MM.1S (cell line): ENCODE measurements at regions not wholly inside any gene's neighbourhood (a gene's known extent, or its start where the extent isn't known, plus 50 kb on each side); places are given as distances from the start of the nearest gene placed in this dataset.
"Not testable (repeated sequence)": the region's sequence is repeated elsewhere in the genome, so short reads cannot be mapped to it uniquely, and the experiment has no call there.

ENCODE experiments used
- DNase-seq: peaks from one replicate; pipeline ENCODE4 v3.0.0-alpha.2; 2015
- H2AFZ ChIP-seq: fragments of 300-600 bp; sonication (generic); 2 replicates; pipeline ENCODE4 v1.6.0; 2016; ENCODE audit warnings: antibody characterized with exemption, low read length
- H3F3A ChIP-seq: fragments of 300-600 bp; sonication (generic); 2 replicates; pipeline ENCODE4 v1.6.1; 2016; ENCODE audit warnings: mild to moderate bottlenecking, antibody characterized with exemption, low read length, moderate library complexity, mixed read lengths; ENCODE audit not compliant: insufficient read depth
- H3K27ac ChIP-seq: fragments of 300-600 bp; sonication (generic); 2 replicates; pipeline ENCODE4 v1.5.1; 2016; ENCODE audit warnings: mild to moderate bottlenecking, low read length
- H3K27me3 ChIP-seq: fragments of 300-600 bp; sonication (generic); replicated peaks from 2 replicates; pipeline ENCODE4 v1.6.0; 2016; ENCODE audit warnings: low read length; ENCODE audit not compliant: insufficient read depth
- H3K36me3 ChIP-seq: fragments of 300-600 bp; sonication (generic); replicated peaks from 2 replicates; pipeline ENCODE4 v1.6.1; 2016; ENCODE audit warnings: mild to moderate bottlenecking, low read length, mixed read lengths; ENCODE audit not compliant: insufficient read depth
- H3K4me1 ChIP-seq: fragments of 300-600 bp; sonication (generic); 2 replicates; pipeline ENCODE4 v1.6.1; 2016; ENCODE audit warnings: low read length, mixed read lengths
- H3K4me2 ChIP-seq: fragments of 300-600 bp; sonication (generic); 2 replicates; pipeline ENCODE4 v1.6.0; 2016; ENCODE audit warnings: low read depth, low read length
- H3K4me3 ChIP-seq: fragments of 300-600 bp; sonication (generic); 2 replicates; pipeline ENCODE4 v1.5.1; 2016; ENCODE audit warnings: low read length, mixed read lengths
- H3K79me2 ChIP-seq: fragments of 300-600 bp; sonication (generic); 2 replicates; pipeline ENCODE4 v1.6.1; 2016; ENCODE audit warnings: mixed run types, low read length, mixed read lengths
- H3K9ac ChIP-seq: fragments of 300-600 bp; sonication (generic); 2 replicates; pipeline ENCODE4 v1.6.1; 2016; ENCODE audit warnings: low read length, mixed read lengths
- H3K9me2 ChIP-seq: fragments of 300-600 bp; sonication (generic); replicated peaks from 2 replicates; pipeline ENCODE4 v1.6.1; 2016; ENCODE audit warnings: mild to moderate bottlenecking, low read length, mixed read lengths; ENCODE audit not compliant: insufficient read depth
- H3K9me3 ChIP-seq: fragments of 300-600 bp; sonication (generic); replicated peaks from 2 replicates; pipeline ENCODE4 v1.6.1; 2016; ENCODE audit warnings: mild to moderate bottlenecking, low read length, mixed read lengths; ENCODE audit not compliant: insufficient read depth
- H4K20me1 ChIP-seq: fragments of 300-600 bp; sonication (generic); 2 replicates; pipeline ENCODE4 v1.6.1; 2016; ENCODE audit warnings: mild to moderate bottlenecking, low read length, moderate library complexity, mixed read lengths; ENCODE audit not compliant: insufficient read depth
- CTCF ChIP-seq: fragments of 300-600 bp; sonication (generic); IDR thresholded peaks from 2 replicates; pipeline ENCODE4 v1.5.1; 2016; ENCODE audit warnings: antibody characterized with exemption, low read length, mixed read lengths
- EZH2 ChIP-seq: fragments of 300-600 bp; sonication (generic); optimal IDR thresholded peaks from 2 replicates; pipeline ENCODE3; 2017; ENCODE audit warnings: low read depth, mild to moderate bottlenecking, antibody characterized with exemption, low read length, mixed read lengths
- EZH2phosphoT487 ChIP-seq: fragments of 300-600 bp; sonication (generic); IDR thresholded peaks from 2 replicates; pipeline ENCODE4 v1.6.1; 2018; ENCODE audit warnings: antibody characterized with exemption, low read length

GRCh38 chr13:95420501-95420900 is 119.2 kb upstream of the ABCC4 start:
- TF ChIP-seq CTCF (no peak), EZH2phosphoT487 (no peak), EZH2 (no peak)
- Histone ChIP-seq H4K20me1 (no peaks in the 10 kb centered on the region), H3K79me2 (no peaks in the 10 kb centered on the region), H3K9me2 (no peaks in the 10 kb centered on the region), H3K27ac (no peak overlapping the region), H3K4me2 (no peak overlapping the region), H3K27me3 (no peaks in the 10 kb centered on the region), H3K4me1 (no peaks in the 10 kb centered on the region), H3K9me3 (no peaks in the 10 kb centered on the region), H3K36me3 (no peaks in the 10 kb centered on the region), H3K9ac (no peak overlapping the region), H3F3A (no peaks in the 10 kb centered on the region), H3K4me3 (no peak overlapping the region), H2AFZ (no peak overlapping the region)
- DNase-seq, result no peak

GRCh38 chr13:95426631-95427030 is 125.4 kb upstream of the ABCC4 start:
- no peaks in the 10 kb centered on the region for H3K79me2 ChIP-seq
- no peaks in the 10 kb centered on the region for H3K9me2 ChIP-seq
- H3K9ac ChIP-seq, result no peak overlapping the region
- no peaks in the 10 kb centered on the region for H3K36me3 ChIP-seq
- H4K20me1 ChIP-seq, result no peaks in the 10 kb centered on the region
- H3F3A ChIP-seq, result no peaks in the 10 kb centered on the region
- H3K4me3 ChIP-seq, result no peak overlapping the region
- no peak for TF ChIP-seq CTCF
- no peak for TF ChIP-seq EZH2phosphoT487
- TF ChIP-seq EZH2, result no peak
- no peaks in the 10 kb centered on the region for H3K4me1 ChIP-seq
- H2AFZ ChIP-seq, result no peak overlapping the region
- no peak overlapping the region for H3K4me2 ChIP-seq
- no peak overlapping the region for H3K27ac ChIP-seq
- no peaks in the 10 kb centered on the region for H3K27me3 ChIP-seq
- no peaks in the 10 kb centered on the region for H3K9me3 ChIP-seq
- DNase-seq, result no peak

- H4K20me1 ChIP-seq, H3K9ac ChIP-seq, H3K4me3 ChIP-seq, DNase-seq, H3K9me3 ChIP-seq, H3K9me2 ChIP-seq, H3K27me3 ChIP-seq, H2AFZ ChIP-seq, H3K4me1 ChIP-seq, H3K4me2 ChIP-seq, H3K79me2 ChIP-seq, H3F3A ChIP-seq, H3K27ac ChIP-seq, H3K36me3 ChIP-seq: not testable (repeated sequence)
Measured at GRCh38 chr13:95430525-95430924, 122.0 kb upstream of the CLDN10 start.

GRCh38 chr13:95432141-95432540 is 120.4 kb upstream of the CLDN10 start:
- Histone ChIP-seq H2AFZ (no peak overlapping the region), H3K36me3 (no peaks in the 10 kb centered on the region), H3K4me1 (no peaks in the 10 kb centered on the region), H3K4me3 (no peak overlapping the region), H3K79me2 (no peaks in the 10 kb centered on the region), H4K20me1 (no peaks in the 10 kb centered on the region), H3K9me2 (no peaks in the 10 kb centered on the region), H3K9ac (no peak overlapping the region), H3F3A (no peaks in the 10 kb centered on the region), H3K27me3 (no peaks in the 10 kb centered on the region), H3K27ac (no peak overlapping the region), H3K4me2 (no peak overlapping the region), H3K9me3 (no peaks in the 10 kb centered on the region)
- no peak for TF ChIP-seq EZH2
- TF ChIP-seq CTCF, result no peak
- no peak for TF ChIP-seq EZH2phosphoT487
- no peak for DNase-seq
